ENCODE measurements at regions not wholly inside any gene's neighbourhood (a gene's known extent, or its start where the extent isn't known, plus 50 kb on each side); places are given as distances from the start of the nearest gene placed in this dataset.
"Not testable (repeated sequence)": the region's sequence is repeated elsewhere in the genome, so short reads cannot be mapped to it uniquely, and the experiment has no call there.

DNA sequence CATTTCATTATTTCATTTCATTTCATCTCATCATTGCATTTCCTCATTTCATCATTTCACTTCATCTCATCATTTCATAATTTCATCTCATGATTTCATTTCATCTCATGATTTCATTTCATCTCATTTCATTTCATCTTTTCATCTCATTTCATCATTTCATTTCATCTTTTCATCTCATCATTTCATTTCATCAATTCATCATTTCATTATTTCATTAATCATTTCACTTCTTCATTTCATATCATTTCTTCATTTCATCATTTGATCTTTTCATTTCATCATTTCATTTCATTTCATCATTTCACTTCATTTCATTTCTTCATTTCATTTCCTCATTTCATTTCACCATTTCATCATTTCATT, 176.8 kb downstream of the ZNF92 start:
- TF ChIP-seq, protein P1, sequence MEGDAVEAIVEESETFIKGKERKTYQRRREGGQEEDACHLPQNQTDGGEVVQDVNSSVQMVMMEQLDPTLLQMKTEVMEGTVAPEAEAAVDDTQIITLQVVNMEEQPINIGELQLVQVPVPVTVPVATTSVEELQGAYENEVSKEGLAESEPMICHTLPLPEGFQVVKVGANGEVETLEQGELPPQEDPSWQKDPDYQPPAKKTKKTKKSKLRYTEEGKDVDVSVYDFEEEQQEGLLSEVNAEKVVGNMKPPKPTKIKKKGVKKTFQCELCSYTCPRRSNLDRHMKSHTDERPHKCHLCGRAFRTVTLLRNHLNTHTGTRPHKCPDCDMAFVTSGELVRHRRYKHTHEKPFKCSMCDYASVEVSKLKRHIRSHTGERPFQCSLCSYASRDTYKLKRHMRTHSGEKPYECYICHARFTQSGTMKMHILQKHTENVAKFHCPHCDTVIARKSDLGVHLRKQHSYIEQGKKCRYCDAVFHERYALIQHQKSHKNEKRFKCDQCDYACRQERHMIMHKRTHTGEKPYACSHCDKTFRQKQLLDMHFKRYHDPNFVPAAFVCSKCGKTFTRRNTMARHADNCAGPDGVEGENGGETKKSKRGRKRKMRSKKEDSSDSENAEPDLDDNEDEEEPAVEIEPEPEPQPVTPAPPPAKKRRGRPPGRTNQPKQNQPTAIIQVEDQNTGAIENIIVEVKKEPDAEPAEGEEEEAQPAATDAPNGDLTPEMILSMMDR (conservative IDR thresholded peaks at IDR 0.05; ENCODE audit: low read depth, low read length), result not testable (repeated sequence)
- TF ChIP-seq EZH2phosphoT487 (IDR thresholded peaks at IDR 0.05; ENCODE audit: borderline replicate concordance, low read length), result not testable (repeated sequence)
